ENCODE measurements at regions not wholly inside any gene's neighbourhood (a gene's known extent, or its start where the extent isn't known, plus 50 kb on each side); places are given as distances from the start of the nearest gene placed in this dataset.
A peak's percentile ranks its signal among the peaks of the same experiment; 100 is the strongest.

GRCh38 chr13:80030491-80030890 is 310.4 kb downstream of the SPRY2 start:
- TF ChIP-seq CTCF (IDR thresholded peaks at IDR 0.05) (peak in 4 of 5 experiments; percentile 21 to 50 (median 41)), EP300 (IDR thresholded peaks at IDR 0.05; ENCODE audit: low read depth) (no peak), POLR2A (IDR thresholded peaks at IDR 0.05) (no peak)

Data from transverse colon (tissue), 3 donors.